A673 (cell line): ENCODE measurements at regions not wholly inside any gene's neighbourhood (a gene's known extent, or its start where the extent isn't known, plus 50 kb on each side); places are given as distances from the start of the nearest gene placed in this dataset.

ENCODE experiments used
- CTCF ChIP-seq: fragments of 300-800, 200-600 bp; sonication (generic); conservative IDR thresholded peaks from 2 replicates; pipeline ENCODE4 v1.5.1; 2017; ENCODE audit warnings: low read depth, mild to moderate bottlenecking, antibody characterized with exemption, low read length, moderate library complexity, mixed read lengths
- EZH2 ChIP-seq: fragments of 200-600 bp; sonication (generic); IDR thresholded peaks from 2 replicates; pipeline ENCODE4 v1.6.1; 2017; ENCODE audit warnings: borderline replicate concordance, low read depth, mild to moderate bottlenecking, mixed read lengths, antibody characterized with exemption, low read length; ENCODE audit not compliant: poor library complexity, severe bottlenecking

GRCh38 chr11:128330203-128330602 is 257.2 kb downstream of the ETS1 start:
- TF ChIP-seq CTCF, result no peak
- TF ChIP-seq EZH2, result no peak
